ENCODE measurements at regions not wholly inside any gene's neighbourhood (a gene's known extent, or its start where the extent isn't known, plus 50 kb on each side); places are given as distances from the start of the nearest gene placed in this dataset.

- peaks cover 7 to 26% of the 10 kb centered on the region in 2 donors for H3K4me1 ChIP-seq
- H3K27ac ChIP-seq: no peak overlapping the region
- 60 to 65% methylated on average over 5 of the region's 5 CpGs for WGBS, 2 donors
- no peaks in the 10 kb centered on the region for H3K9me3 ChIP-seq
- TF ChIP-seq POLR2A (IDR thresholded peaks at IDR 0.05) (no peak), CTCF (IDR thresholded peaks at IDR 0.05) (no peak)
- DNase-seq: no peak
- intact Hi-C loops (cut with DNase I): no loop called here
- no peaks in the 10 kb centered on the region for H3K36me3 ChIP-seq
- no peaks in the 10 kb centered on the region for H3K27me3 ChIP-seq
- no peak overlapping the region for H3K4me3 ChIP-seq (replicated peaks in 1 of 3)
These were observed 57.2 kb upstream of the SMNDC1 start for GRCh38 chr10:110361800-110362456.

DNA sequence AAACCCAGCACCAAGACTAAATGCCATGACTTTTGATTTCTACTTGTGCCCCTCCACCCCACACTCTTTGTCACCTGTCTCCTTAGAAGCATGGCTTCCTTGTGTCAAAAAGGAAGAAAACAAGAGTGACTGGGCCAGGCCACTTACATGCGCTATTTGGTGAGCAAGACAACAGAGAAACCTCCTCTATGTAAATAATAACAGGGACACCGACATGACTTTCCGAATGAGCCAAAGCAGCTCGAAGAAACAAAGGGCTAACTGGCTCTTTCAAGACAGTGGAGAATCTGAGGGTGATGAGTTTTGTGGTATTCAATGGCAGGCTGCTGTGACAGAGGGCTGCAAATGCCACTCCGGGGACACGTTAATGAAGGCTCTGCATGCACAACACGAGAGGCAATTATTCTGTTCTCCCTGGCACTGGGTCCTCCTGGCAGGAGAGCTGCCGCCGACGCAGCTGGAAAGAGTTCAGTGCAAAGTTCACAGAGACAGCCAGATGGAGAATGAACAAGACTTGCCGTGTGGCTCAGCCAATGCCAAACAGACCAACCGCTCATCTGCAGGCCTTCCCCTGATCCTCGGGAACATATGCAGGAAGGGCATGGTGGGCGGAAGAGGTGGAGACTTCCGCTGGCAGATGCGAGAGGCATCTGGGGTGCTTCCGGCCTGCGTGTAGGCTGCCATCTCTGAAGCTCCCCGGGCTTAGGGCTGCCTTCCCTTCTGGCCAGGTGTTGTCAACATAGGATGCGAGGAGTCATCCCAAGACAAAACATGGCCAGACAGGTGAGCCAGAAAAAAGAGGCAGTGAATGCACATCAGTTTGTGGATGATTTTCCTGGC is 59.1 kb upstream of the SMNDC1 start:
- H3K27ac ChIP-seq: no peak overlapping the region
- peaks cover 2 to 7% of the 10 kb centered on the region in 2 donors for H3K4me1 ChIP-seq
- TF ChIP-seq POLR2A (IDR thresholded peaks at IDR 0.05) (no peak), CTCF (IDR thresholded peaks at IDR 0.05) (no peak)
- 74 to 84% methylated on average over 20 of the region's 20 CpGs for WGBS, 2 donors
- H3K27me3 ChIP-seq: no peaks in the 10 kb centered on the region
- intact Hi-C loops (cut with DNase I): no loop called here
- no peaks in the 10 kb centered on the region for H3K36me3 ChIP-seq
- no peaks in the 10 kb centered on the region for H3K9me3 ChIP-seq
- no peak overlapping the region for H3K4me3 ChIP-seq (replicated peaks in 1 of 3)
- DNase-seq: no peak

GRCh38 chr10:110364531-110364937 is 59.8 kb upstream of the SMNDC1 start:
- no peak for DNase-seq
- Histone ChIP-seq H3K4me1 (peaks cover 0 to 4% of the 10 kb centered on the region in 2 donors), H3K9me3 (no peaks in the 10 kb centered on the region), H3K27me3 (no peaks in the 10 kb centered on the region), H3K36me3 (no peaks in the 10 kb centered on the region), H3K4me3 (replicated peaks in 1 of 3) (no peak overlapping the region), H3K27ac (no peak overlapping the region)
- TF ChIP-seq CTCF (IDR thresholded peaks at IDR 0.05) (no peak), POLR2A (IDR thresholded peaks at IDR 0.05) (no peak)
- 67 to 81% methylated on average over 3 of the region's 3 CpGs for WGBS, 2 donors
- intact Hi-C loops (cut with DNase I): no loop called here

DNA sequence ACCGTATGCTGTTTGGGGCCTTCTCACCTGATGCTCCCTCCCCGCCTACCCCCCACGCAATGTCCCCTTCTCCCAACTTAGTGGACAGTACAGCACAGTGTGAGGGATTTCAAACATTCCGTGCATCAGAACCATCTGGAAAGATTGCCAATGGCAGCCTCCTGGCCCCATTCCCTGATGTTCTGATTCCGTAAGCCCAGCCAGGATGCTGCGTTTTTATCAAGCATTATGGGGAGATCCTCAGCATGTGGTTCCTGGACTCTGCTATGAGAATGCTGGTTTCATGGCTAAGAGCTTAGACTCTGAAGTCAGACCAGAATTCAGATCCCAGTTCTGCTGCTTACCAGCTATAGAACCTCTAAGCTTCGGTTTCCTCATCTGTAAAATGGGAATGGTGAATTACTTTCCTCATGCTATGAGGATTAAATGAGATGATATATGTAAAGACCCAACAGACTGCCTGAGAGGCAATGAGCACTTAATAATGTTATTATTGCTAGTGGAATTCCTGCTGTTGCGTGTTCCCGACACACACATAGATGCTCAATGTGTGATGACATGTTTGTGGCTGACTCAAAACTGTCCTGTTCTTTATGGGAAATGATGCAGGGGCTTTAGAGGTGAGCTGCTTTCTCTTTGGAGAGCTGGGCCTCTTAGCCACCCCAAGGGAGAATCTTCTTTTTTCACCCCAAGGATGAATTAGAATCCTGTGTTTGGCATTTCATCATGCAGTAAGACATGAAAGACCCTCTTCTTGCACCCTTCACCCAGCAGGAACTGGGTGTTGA is 60.8 kb upstream of the SMNDC1 start:
- Histone ChIP-seq H3K27ac (no peak overlapping the region), H3K36me3 (no peaks in the 10 kb centered on the region), H3K9me3 (no peaks in the 10 kb centered on the region), H3K4me1 (no peaks in the 10 kb centered on the region), H3K4me3 (replicated peaks in 1 of 3) (no peak overlapping the region), H3K27me3 (no peaks in the 10 kb centered on the region)
- WGBS, 2 donors: 95 to 96% methylated on average over 9 of the region's 9 CpGs
- TF ChIP-seq POLR2A (IDR thresholded peaks at IDR 0.05): no peak
- TF ChIP-seq CTCF (IDR thresholded peaks at IDR 0.05): no peak
- no peak for DNase-seq
- intact Hi-C loops (cut with DNase I): no loop called here

Measured in thyroid gland (tissue), 4 donors.